ENCODE measurements at regions not wholly inside any gene's neighbourhood (a gene's known extent, or its start where the extent isn't known, plus 50 kb on each side); places are given as distances from the start of the nearest gene placed in this dataset.

DNA sequence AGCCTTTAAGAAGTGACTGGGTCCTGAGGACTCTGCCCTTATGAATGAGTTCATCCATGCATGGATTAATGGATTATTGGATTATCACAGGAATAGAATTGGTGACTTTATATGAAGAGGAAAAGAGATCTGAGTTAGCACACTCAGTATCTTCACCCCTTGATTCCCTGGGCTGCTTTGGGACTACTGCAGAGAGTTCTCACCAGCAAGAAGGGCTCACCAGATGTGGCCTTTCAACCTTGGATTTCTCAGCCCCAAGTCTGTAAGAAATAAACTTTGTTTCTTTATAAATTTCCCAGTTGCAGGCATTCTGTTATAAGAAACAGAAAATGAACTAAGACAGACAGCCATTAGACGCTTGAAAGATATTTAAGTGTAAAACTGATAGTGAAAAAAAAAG lies 509.2 kb downstream of the FLRT2 start:
- TF ChIP-seq, protein P1, sequence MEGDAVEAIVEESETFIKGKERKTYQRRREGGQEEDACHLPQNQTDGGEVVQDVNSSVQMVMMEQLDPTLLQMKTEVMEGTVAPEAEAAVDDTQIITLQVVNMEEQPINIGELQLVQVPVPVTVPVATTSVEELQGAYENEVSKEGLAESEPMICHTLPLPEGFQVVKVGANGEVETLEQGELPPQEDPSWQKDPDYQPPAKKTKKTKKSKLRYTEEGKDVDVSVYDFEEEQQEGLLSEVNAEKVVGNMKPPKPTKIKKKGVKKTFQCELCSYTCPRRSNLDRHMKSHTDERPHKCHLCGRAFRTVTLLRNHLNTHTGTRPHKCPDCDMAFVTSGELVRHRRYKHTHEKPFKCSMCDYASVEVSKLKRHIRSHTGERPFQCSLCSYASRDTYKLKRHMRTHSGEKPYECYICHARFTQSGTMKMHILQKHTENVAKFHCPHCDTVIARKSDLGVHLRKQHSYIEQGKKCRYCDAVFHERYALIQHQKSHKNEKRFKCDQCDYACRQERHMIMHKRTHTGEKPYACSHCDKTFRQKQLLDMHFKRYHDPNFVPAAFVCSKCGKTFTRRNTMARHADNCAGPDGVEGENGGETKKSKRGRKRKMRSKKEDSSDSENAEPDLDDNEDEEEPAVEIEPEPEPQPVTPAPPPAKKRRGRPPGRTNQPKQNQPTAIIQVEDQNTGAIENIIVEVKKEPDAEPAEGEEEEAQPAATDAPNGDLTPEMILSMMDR (IDR thresholded peaks at IDR 0.05; ENCODE audit: unreplicated experiment), result no peak
- no peaks in the 10 kb centered on the region for H3K36me3 Mint-ChIP-seq (ENCODE audit: low read depth, unreplicated experiment)
- DNase-seq (ENCODE audit: low spot score), result no peak
- no peaks in the 10 kb centered on the region for H3K27me3 Mint-ChIP-seq (ENCODE audit: unreplicated experiment)
- no peaks in the 10 kb centered on the region for H3K4me1 Mint-ChIP-seq (ENCODE audit: unreplicated experiment)
- no peak overlapping the region for H3K27ac Mint-ChIP-seq (ENCODE audit: unreplicated experiment)
- no peaks in the 10 kb centered on the region for H3K9me3 Mint-ChIP-seq (ENCODE audit: unreplicated experiment)
- H3K4me3 Mint-ChIP-seq (ENCODE audit: unreplicated experiment), result no peak overlapping the region

DNA sequence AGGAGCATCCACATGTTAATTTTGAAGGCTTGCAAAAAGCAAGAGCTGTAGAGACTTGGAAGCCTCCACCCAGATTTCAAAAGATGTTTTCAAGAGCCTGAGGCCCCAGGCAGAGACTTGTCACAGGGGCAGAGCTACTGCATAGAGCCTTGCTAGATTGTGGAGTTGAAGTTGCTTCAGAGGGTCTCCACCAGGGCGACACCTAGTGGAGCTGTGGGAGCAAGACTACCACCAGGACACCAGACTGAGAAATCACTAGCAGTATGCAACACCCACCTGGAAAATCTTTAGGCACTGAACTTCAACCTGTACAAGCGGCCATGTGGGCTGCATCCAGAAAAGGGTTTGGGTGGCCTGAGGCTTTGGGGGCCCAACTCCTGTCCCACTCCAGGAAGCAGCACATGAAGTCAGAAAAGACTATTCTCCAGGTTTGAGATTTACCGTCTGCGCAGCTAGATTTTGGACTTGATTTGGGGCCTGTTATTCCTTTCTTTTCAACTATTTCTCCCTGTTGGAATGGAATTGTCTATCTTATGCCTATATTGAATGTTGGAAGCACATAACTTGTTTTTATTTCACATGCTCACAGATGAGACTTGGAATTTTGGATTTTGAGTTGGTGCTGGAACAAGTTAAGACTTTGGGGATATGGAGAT lies 508.6 kb downstream of the FLRT2 start:
- Mint-ChIP-seq H3K36me3 (ENCODE audit: low read depth, unreplicated experiment) (no peaks in the 10 kb centered on the region), H3K27me3 (ENCODE audit: unreplicated experiment) (no peaks in the 10 kb centered on the region), H3K4me3 (ENCODE audit: unreplicated experiment) (no peak overlapping the region), H3K27ac (ENCODE audit: unreplicated experiment) (no peak overlapping the region), H3K9me3 (ENCODE audit: unreplicated experiment) (no peaks in the 10 kb centered on the region), H3K4me1 (ENCODE audit: unreplicated experiment) (no peaks in the 10 kb centered on the region)
- peak; percentile 67 for DNase-seq (ENCODE audit: low spot score)
- TF ChIP-seq, protein P1 (IDR thresholded peaks at IDR 0.05; ENCODE audit: unreplicated experiment), result peak; percentile 82

DNA sequence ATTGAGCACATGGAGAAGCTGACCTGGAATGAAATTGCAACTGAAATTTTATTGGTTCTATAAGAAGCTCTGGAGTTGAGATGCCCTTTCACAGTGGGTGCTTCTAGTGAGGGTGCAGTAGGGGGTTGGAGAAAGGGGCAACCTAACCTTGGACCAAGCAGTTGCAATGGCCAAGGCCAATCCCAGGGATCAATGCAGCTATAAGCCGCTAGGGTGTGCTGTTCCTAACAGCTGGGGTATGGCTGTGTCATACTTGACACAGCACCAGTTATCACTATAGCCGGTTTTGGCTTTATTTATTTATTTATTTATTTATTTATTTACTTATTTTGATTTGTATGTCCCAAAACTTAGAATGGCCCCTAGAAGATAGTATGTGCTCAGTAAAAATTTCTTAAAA lies 505.9 kb downstream of the FLRT2 start:
- Mint-ChIP-seq H3K27me3 (ENCODE audit: unreplicated experiment) (no peaks in the 10 kb centered on the region), H3K4me3 (ENCODE audit: unreplicated experiment) (no peak overlapping the region), H3K27ac (ENCODE audit: unreplicated experiment) (no peak overlapping the region), H3K4me1 (ENCODE audit: unreplicated experiment) (no peaks in the 10 kb centered on the region), H3K36me3 (ENCODE audit: low read depth, unreplicated experiment) (no peaks in the 10 kb centered on the region), H3K9me3 (ENCODE audit: unreplicated experiment) (no peaks in the 10 kb centered on the region)
- TF ChIP-seq, protein P1 (IDR thresholded peaks at IDR 0.05; ENCODE audit: unreplicated experiment), result peak; percentile 60
- DNase-seq (ENCODE audit: low spot score), result peak; percentile 49

DNA sequence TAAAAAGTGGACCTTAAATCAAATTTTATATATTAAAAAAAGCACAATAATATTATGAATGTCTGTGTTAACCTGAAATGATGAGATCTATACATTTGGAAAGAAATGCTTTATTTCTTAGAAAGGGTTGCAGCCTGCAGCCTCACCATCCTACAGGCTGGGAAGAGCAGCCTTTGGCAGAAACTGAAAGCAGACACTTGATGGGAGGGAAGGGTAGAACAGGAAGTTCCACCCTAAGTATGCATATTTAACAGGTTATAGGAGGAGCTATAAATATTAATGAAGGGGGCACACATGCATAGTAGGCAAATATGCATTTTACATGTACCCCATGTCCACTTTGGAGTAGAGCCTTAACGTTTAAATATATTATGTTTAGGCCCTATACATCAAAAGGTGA lies 498.0 kb downstream of the FLRT2 start:
- Mint-ChIP-seq H3K27ac (ENCODE audit: unreplicated experiment) (no peak overlapping the region), H3K27me3 (ENCODE audit: unreplicated experiment) (no peaks in the 10 kb centered on the region), H3K4me1 (ENCODE audit: unreplicated experiment) (no peaks in the 10 kb centered on the region), H3K4me3 (ENCODE audit: unreplicated experiment) (no peak overlapping the region), H3K9me3 (ENCODE audit: unreplicated experiment) (no peaks in the 10 kb centered on the region), H3K36me3 (ENCODE audit: low read depth, unreplicated experiment) (no peaks in the 10 kb centered on the region)
- DNase-seq (ENCODE audit: low spot score), result no peak
- TF ChIP-seq, protein P1 (IDR thresholded peaks at IDR 0.05; ENCODE audit: unreplicated experiment), result no peak

DNA sequence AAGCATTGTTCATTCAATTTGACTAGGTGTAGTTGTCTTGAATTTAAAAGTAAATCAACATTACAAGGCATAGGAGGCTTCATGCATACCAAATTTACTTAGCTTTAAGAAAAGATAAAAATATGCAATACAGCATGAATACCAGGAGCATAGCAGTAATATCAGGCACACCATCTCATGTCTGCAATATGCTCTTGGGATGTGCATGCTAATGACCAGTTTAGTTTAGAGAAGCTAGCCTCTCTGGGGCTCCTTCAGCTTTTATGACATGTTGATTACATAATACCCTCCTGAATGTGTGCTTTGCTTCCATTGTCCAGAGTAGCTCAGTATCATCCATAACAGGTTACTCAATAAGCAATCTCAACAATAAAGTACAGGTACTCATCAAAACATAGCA lies 497.2 kb downstream of the FLRT2 start:
- Mint-ChIP-seq H3K9me3 (ENCODE audit: unreplicated experiment) (no peaks in the 10 kb centered on the region), H3K4me3 (ENCODE audit: unreplicated experiment) (no peak overlapping the region), H3K27ac (ENCODE audit: unreplicated experiment) (no peak overlapping the region), H3K36me3 (ENCODE audit: low read depth, unreplicated experiment) (no peaks in the 10 kb centered on the region), H3K27me3 (ENCODE audit: unreplicated experiment) (no peaks in the 10 kb centered on the region), H3K4me1 (ENCODE audit: unreplicated experiment) (no peaks in the 10 kb centered on the region)
- DNase-seq (ENCODE audit: low spot score), result no peak
- TF ChIP-seq, protein P1 (IDR thresholded peaks at IDR 0.05; ENCODE audit: unreplicated experiment), result no peak
